CD4-positive, alpha-beta T cell (primary cell): ENCODE measurements at regions not wholly inside any gene's neighbourhood (a gene's known extent, or its start where the extent isn't known, plus 50 kb on each side); places are given as distances from the start of the nearest gene placed in this dataset.
A peak's percentile ranks its signal among the peaks of the same experiment; 100 is the strongest.

Experiments used
- ATAC-seq: fragments of 200-7000 bp; cut with Tn5 transposase; one replicate; pipeline ENCODE4 v1.10.0; 2022; ENCODE audit warnings: mild to moderate bottlenecking; ENCODE audit not compliant: poor library complexity
- CTCF ChIA-PET: fragments of 350-600 bp; sonication (Branson Sonifier 250); formaldehyde crosslinking; loops from one replicate; lab custom pipeline; 2021; ENCODE audit warnings: antibody characterized with exemption, inconsistent platforms; lab: Charles Lee
- POLR2A ChIA-PET: fragments of 350-600 bp; sonication (Branson Sonifier 250); formaldehyde crosslinking; loops from one replicate; lab custom pipeline; 2021; ENCODE audit warnings: antibody characterized with exemption, inconsistent platforms; lab: Charles Lee
- DNase-seq, 14 experiments: peaks; one replicate each; pipeline ENCODE4 v3.0.0-alpha.2; 2013 to 2020; ENCODE audit warnings: mixed read lengths in 2 of 14
- H3K27ac ChIP-seq, 2 donors: one replicate each; pipeline versions ENCODE4 v1.5.1 to v1.7.0; 2013; ENCODE audit warnings: low read length in 2 of 2, low read depth in 1 of 2, mild to moderate bottlenecking in 1 of 2
- H3K27me3 ChIP-seq, 2 experiments: 1 replicate in 1 of 2; 2 replicates in 1 of 2; pipeline versions ENCODE4 v1.6.1 to v1.7.0; 2013; ENCODE audit warnings: low read length in 2 of 2, control low read depth in 1 of 2, mild to moderate bottlenecking in 1 of 2, moderate library complexity in 1 of 2; ENCODE audit not compliant: insufficient read depth in 2 of 2, control insufficient read depth in 1 of 2
- H3K36me3 ChIP-seq: one replicate; pipeline ENCODE4 v1.6.1; 2013; ENCODE audit warnings: low read length, control low read depth; ENCODE audit not compliant: insufficient read depth
- H3K4me1 ChIP-seq: one replicate; pipeline ENCODE4 v1.6.1; 2013; ENCODE audit warnings: low read length, control low read depth; ENCODE audit not compliant: insufficient read depth
- H3K4me3 ChIP-seq: one replicate; pipeline ENCODE4 v1.5.1; 2013; ENCODE audit warnings: mild to moderate bottlenecking, low read length, moderate library complexity
- H3K9me3 ChIP-seq, 2 experiments: 1 replicate in 1 of 2; 2 replicates in 1 of 2; pipeline versions ENCODE4 v1.6.1 to v1.7.0; 2013; ENCODE audit warnings: low read length in 2 of 2, mild to moderate bottlenecking in 2 of 2, control low read depth in 1 of 2, moderate library complexity in 1 of 2; ENCODE audit not compliant: control insufficient read depth in 1 of 2, insufficient read depth in 1 of 2
- H3K27ac Mint-ChIP-seq: one replicate; pipeline ENCODE4 v1.8.0; 2020; ENCODE audit warnings: mixed read lengths
- H3K27me3 Mint-ChIP-seq: one replicate; pipeline ENCODE4 v1.8.0; 2021; ENCODE audit warnings: mixed read lengths
- H3K36me3 Mint-ChIP-seq: one replicate; pipeline ENCODE4 v1.8.0; 2021; ENCODE audit warnings: low read depth, mixed read lengths
- H3K4me1 Mint-ChIP-seq: one replicate; pipeline ENCODE4 v1.8.0; 2021; ENCODE audit warnings: low read depth, mixed read lengths
- H3K4me3 Mint-ChIP-seq: one replicate; pipeline ENCODE4 v1.8.0; 2020; ENCODE audit warnings: mild to moderate bottlenecking, mixed read lengths
- H3K9me3 Mint-ChIP-seq: one replicate; pipeline ENCODE4 v1.8.0; 2020; ENCODE audit warnings: mixed read lengths
- CTCF ChIP-seq: fragments of 200-600 bp; IDR thresholded peaks from one replicate; pipeline ENCODE4 v1.8.0; 2022; ENCODE audit warnings: antibody characterized with exemption, mild to moderate bottlenecking
- intact Hi-C, 2 experiments: fragments of 100-400 bp; cut with DNase I in 1 of 2; cut with micrococcal nuclease in 1 of 2; formaldehyde crosslinking; loops; one replicate each; pipeline versions ENCODE4 v1.15.1 to v1.9.0; 2023 to 2025; cut with DNase I, micrococcal nuclease

GRCh38 chr4:108473163-108473720, 147.1 kb upstream of the RPL34 start:
- H3K9me3 ChIP-seq: no peaks in the 10 kb centered on the region
- Mint-ChIP-seq H3K4me1 (peaks cover 29% of the 10 kb centered on the region), H3K9me3 (no peaks in the 10 kb centered on the region), H3K27me3 (no peaks in the 10 kb centered on the region), H3K36me3 (no peaks in the 10 kb centered on the region), H3K4me3 (no peak overlapping the region), H3K27ac (no peak overlapping the region)
- intact Hi-C loops: no loop called here
- ATAC-seq (peak; percentile 41), DNase-seq (peak in 3 of 14 experiments; percentile 23 to 33 (median 28))
- H3K27me3 ChIP-seq: no peaks in the 10 kb centered on the region
- CTCF ChIA-PET: no interaction called here
- peak; percentile 37 for TF ChIP-seq CTCF
- no peaks in the 10 kb centered on the region for H3K36me3 ChIP-seq
- H3K4me3 ChIP-seq: no peak overlapping the region
- POLR2A ChIA-PET: interaction anchor here (0.8 to 1.1 kb wide), 2 partner anchors 45 to 299 kb away, joined by 3 read pairs; no protein-coding TSS in a partner anchor
- no peak overlapping the region for H3K27ac ChIP-seq
- H3K4me1 ChIP-seq: peaks cover 1% of the 10 kb centered on the region

- Histone ChIP-seq H3K9me3 (no peaks in the 10 kb centered on the region), H3K4me1 (peaks cover 18% of the 10 kb centered on the region), H3K27ac (peak overlapping the region; percentile 17 to 18), H3K36me3 (no peaks in the 10 kb centered on the region), H3K27me3 (no peaks in the 10 kb centered on the region), H3K4me3 (peak overlapping the region; percentile 1)
- Mint-ChIP-seq H3K4me1 (peaks cover 46% of the 10 kb centered on the region), H3K9me3 (no peaks in the 10 kb centered on the region), H3K36me3 (no peaks in the 10 kb centered on the region), H3K4me3 (peak overlapping the region; percentile 82), H3K27me3 (no peaks in the 10 kb centered on the region), H3K27ac (peak overlapping the region; percentile 88)
- POLR2A ChIA-PET: interaction anchor here (0.7 to 2.0 kb wide), 23 partner anchors 8 to 437 kb away, joined by 3 to 7 read pairs (median 3); partner anchors contain the start of genes LEF1 and OSTC
- DNase-seq: peak in 5 of 14 experiments; percentile 3 to 47 (median 36)
- ATAC-seq: peak; percentile 84
- intact Hi-C loops: loop anchor here in 1 of 2 experiments (5.0 kb wide), 1 partner anchor 295 kb away; no protein-coding TSS in a partner anchor
- CTCF ChIA-PET: interaction anchor here (0.8 to 1.3 kb wide), 3 partner anchors 18 to 448 kb away, joined by 3 read pairs; no protein-coding TSS in a partner anchor
- TF ChIP-seq CTCF: no peak
These were observed 153.2 kb upstream of the RPL34 start for GRCh38 chr4:108466936-108467902.

- Mint-ChIP-seq H3K27ac (peak overlapping the region; percentile 88), H3K36me3 (no peaks in the 10 kb centered on the region), H3K4me3 (peak overlapping the region; percentile 82), H3K27me3 (no peaks in the 10 kb centered on the region), H3K4me1 (peaks cover 46% of the 10 kb centered on the region), H3K9me3 (no peaks in the 10 kb centered on the region)
- peak in 2 of 14 experiments; percentile 15 for DNase-seq
- ChIA-PET POLR2A (interaction anchor here (0.6 to 1.6 kb wide), 6 partner anchors 20 to 306 kb away, joined by 3 to 7 read pairs (median 4); no protein-coding TSS in a partner anchor), CTCF (interaction anchor here (1.3 kb wide), 1 partner anchor 447 kb away, joined by 3 read pairs; no protein-coding TSS in a partner anchor)
- Histone ChIP-seq H3K4me1 (peaks cover 18% of the 10 kb centered on the region), H3K36me3 (no peaks in the 10 kb centered on the region), H3K27ac (no peak overlapping the region), H3K27me3 (no peaks in the 10 kb centered on the region), H3K9me3 (no peaks in the 10 kb centered on the region), H3K4me3 (no peak overlapping the region)
- no peak for TF ChIP-seq CTCF
- intact Hi-C loops: loop anchor here in 1 of 2 experiments (5.0 kb wide), 1 partner anchor 294 kb away; no protein-coding TSS in a partner anchor
- no peak for ATAC-seq
These were observed 154.4 kb upstream of the RPL34 start for GRCh38 chr4:108465886-108466500.
